HEK293 (cell line): ENCODE measurements at regions not wholly inside any gene's neighbourhood (a gene's known extent, or its start where the extent isn't known, plus 50 kb on each side); places are given as distances from the start of the nearest gene placed in this dataset.

Experiments used
- CTCF ChIA-PET: fragments of 350-600 bp; formaldehyde crosslinking; extraction: SDS; loops from one replicate; lab custom pipeline; 2021; ENCODE audit warnings: antibody characterized with exemption; lab: Yijun Ruan, JAX
- POLR2A ChIA-PET: fragments of 300-600 bp; formaldehyde crosslinking; extraction: SDS; loops from one replicate; lab custom pipeline; 2020; ENCODE audit warnings: antibody characterized with exemption, inconsistent platforms; lab: Yijun Ruan, JAX
- H3K27ac ChIP-seq: fragments of 200-500 bp; sonication (Bioruptor generic); 2 replicates; pipeline ENCODE4 v1.5.1; 2014; ENCODE audit warnings: low read depth, low read length, control low read depth, inconsistent platforms; ENCODE audit errors: extremely low read depth
- H3K36me3 ChIP-seq, 2 experiments: fragments of 200-500 bp in 1 of 2; sonication (Bioruptor generic) in 1 of 2; 1 replicate in 1 of 2; 2 replicates in 1 of 2; pipeline ENCODE4 v1.5.1; 2014 to 2017; ENCODE audit warnings: inconsistent platforms in 2 of 2, low read length in 2 of 2; ENCODE audit not compliant: control insufficient read depth in 2 of 2, insufficient read depth in 1 of 2
- H3K4me1 ChIP-seq: fragments of 200-500 bp; sonication (Bioruptor generic); 2 replicates; pipeline ENCODE4 v1.5.1; 2014; ENCODE audit warnings: mild to moderate bottlenecking, low read length, inconsistent platforms; ENCODE audit not compliant: control insufficient read depth, insufficient read depth
- H3K4me3 ChIP-seq: 2 replicates; pipeline ENCODE4 v1.5.1; 2011; ENCODE audit warnings: low read depth, mild to moderate bottlenecking, control low read depth, low read length, moderate library complexity
- H3K9me3 ChIP-seq: fragments of 200-500 bp; sonication (Bioruptor generic); 2 replicates; pipeline ENCODE4 v1.5.1; 2014; ENCODE audit warnings: low read depth, low read length, inconsistent platforms; ENCODE audit not compliant: control insufficient read depth, insufficient read depth
- ATF2 ChIP-seq: fragments of 450-650 bp; formaldehyde crosslinking; IDR thresholded peaks from 2 replicates; pipeline ENCODE4 v1.5.1; 2016; ENCODE audit warnings: missing biosample characterization, missing genetic modification characterization, low read depth
- BCL11A ChIP-seq: fragments of 450-650 bp; formaldehyde crosslinking; IDR thresholded peaks from 2 replicates; pipeline ENCODE4 v1.5.1; 2016; ENCODE audit warnings: low read depth, missing biosample characterization, missing genetic modification characterization
- BCL11B ChIP-seq: fragments of 450-650 bp; formaldehyde crosslinking; IDR thresholded peaks from 2 replicates; pipeline ENCODE4 v1.5.1; 2016; ENCODE audit warnings: low read depth, missing biosample characterization, missing genetic modification characterization
- HOXC10 ChIP-seq: sonication (generic); formaldehyde crosslinking; IDR thresholded peaks from 2 replicates; pipeline ENCODE4 v1.8.1; 2023; ENCODE audit warnings: mild to moderate bottlenecking, missing genetic modification reagents
- KLF9 ChIP-seq: fragments of 450-650 bp; formaldehyde crosslinking; IDR thresholded peaks from 2 replicates; pipeline ENCODE4 v1.5.1; 2016; ENCODE audit warnings: missing biosample characterization, missing genetic modification characterization, low read depth
- PRDM10 ChIP-seq: fragments of 450-650 bp; formaldehyde crosslinking; IDR thresholded peaks from 2 replicates; pipeline ENCODE4 v1.5.1; 2016; ENCODE audit warnings: missing biosample characterization, missing genetic modification characterization
- ZBTB1 ChIP-seq: fragments of 450-650 bp; formaldehyde crosslinking; IDR thresholded peaks from 2 replicates; pipeline ENCODE4 v1.5.1; 2016; ENCODE audit warnings: missing biosample characterization, missing genetic modification characterization
- ZFP3 ChIP-seq: fragments of 450-650 bp; formaldehyde crosslinking; IDR thresholded peaks from 2 replicates; pipeline ENCODE4 v1.5.1; 2016; ENCODE audit warnings: low read depth, missing biosample characterization, missing genetic modification characterization
- ZNF223 ChIP-seq: fragments of 450-650 bp; formaldehyde crosslinking; IDR thresholded peaks from 2 replicates; pipeline ENCODE4 v1.5.1; 2016; ENCODE audit warnings: missing biosample characterization, missing genetic modification characterization
- ZNF350 ChIP-seq: fragments of 450-650 bp; formaldehyde crosslinking; IDR thresholded peaks from 2 replicates; pipeline ENCODE4 v1.5.0; 2017; ENCODE audit warnings: missing biosample characterization, mild to moderate bottlenecking, missing genetic modification characterization
- ZNF610 ChIP-seq: fragments of 450-650 bp; formaldehyde crosslinking; IDR thresholded peaks from 2 replicates; pipeline ENCODE4 v1.5.1; 2016; ENCODE audit warnings: missing biosample characterization, missing genetic modification characterization, borderline replicate concordance
- ZNF707 ChIP-seq: fragments of 450-650 bp; formaldehyde crosslinking; IDR thresholded peaks from 2 replicates; pipeline ENCODE4 v1.5.1; 2016; ENCODE audit warnings: missing biosample characterization, missing genetic modification characterization
- ZSCAN16 ChIP-seq: fragments of 450-650 bp; formaldehyde crosslinking; IDR thresholded peaks from 2 replicates; pipeline ENCODE4 v1.5.1; 2016; ENCODE audit warnings: missing biosample characterization, missing genetic modification characterization
- TF ChIP-seq, protein P1 (sequence below): fragments of 450-650 bp; formaldehyde crosslinking; IDR thresholded peaks from 2 replicates; pipeline ENCODE4 v1.5.1; 2016; ENCODE audit warnings: missing biosample characterization, missing genetic modification characterization
- TF ChIP-seq, protein P2 (sequence below): fragments of 450-650 bp; formaldehyde crosslinking; IDR thresholded peaks from 2 replicates; pipeline ENCODE4 v1.5.1; 2016; ENCODE audit warnings: missing biosample characterization, missing genetic modification characterization, borderline replicate concordance
- TF ChIP-seq, protein P3 (sequence below): fragments of 450-650 bp; formaldehyde crosslinking; IDR thresholded peaks from 2 replicates; pipeline ENCODE4 v1.5.1; 2016; ENCODE audit warnings: missing biosample characterization, missing genetic modification characterization
- TF ChIP-seq, protein P4 (sequence below): fragments of 450-650 bp; IDR thresholded peaks from 2 replicates; pipeline ENCODE4 v1.5.1; 2018; ENCODE audit warnings: missing biosample characterization, missing genetic modification characterization

- TF ChIP-seq KLF9: no peak
- TF ChIP-seq BCL11B (tag by site-specific recombination): no peak
- TF ChIP-seq ZFP3 (tag by site-specific recombination): no peak
- TF ChIP-seq ATF2 (tag by site-specific recombination): no peak
- TF ChIP-seq, all 188 proteins: peak for 0
Measured at GRCh38 chr6:95518630-95519227, 58.6 kb upstream of the MANEA start (continued).

DNA sequence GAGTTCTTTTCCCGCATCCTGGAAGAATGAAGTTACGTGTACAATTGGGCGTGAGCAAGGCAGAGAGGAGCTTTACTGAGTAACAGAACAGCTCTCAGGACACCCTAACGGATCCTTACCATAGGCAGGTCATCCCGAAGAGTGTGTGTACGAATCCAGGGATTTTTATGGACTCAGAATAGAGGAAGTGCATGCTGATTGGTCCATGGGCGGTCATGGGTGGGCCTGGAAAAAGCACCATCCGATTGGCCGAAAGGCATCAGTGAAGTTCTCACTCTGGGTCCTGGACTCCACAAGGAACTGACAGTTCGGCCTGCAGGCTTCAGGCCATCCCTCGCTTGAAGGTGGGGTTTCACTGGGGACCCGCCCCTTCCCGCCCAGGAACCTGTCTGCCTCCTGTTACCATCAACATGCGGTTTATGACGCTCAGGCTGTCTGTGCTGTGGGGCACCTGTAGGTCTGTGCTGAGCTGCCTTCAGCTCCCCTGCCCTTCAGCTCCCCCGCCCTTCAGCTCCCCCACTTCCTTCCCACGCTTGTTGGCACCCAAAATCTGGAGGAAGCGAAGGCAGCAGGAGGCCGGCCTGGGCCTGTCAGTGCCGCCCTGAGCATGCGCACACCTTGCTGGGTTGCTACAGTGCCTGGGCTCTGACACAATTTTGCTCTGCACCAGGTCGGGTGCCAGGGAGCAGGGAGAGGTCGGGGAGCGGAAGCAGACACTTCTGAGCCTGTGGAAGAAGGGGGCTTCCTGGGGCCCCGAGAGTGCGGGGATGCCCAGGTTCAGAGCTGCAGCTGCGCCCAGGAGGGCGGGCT is 57.9 kb upstream of the MANEA start:
- Histone ChIP-seq H3K4me3 (no peak overlapping the region), H3K9me3 (no peaks in the 10 kb centered on the region), H3K4me1 (no peaks in the 10 kb centered on the region), H3K36me3 (no peaks in the 10 kb centered on the region), H3K27ac (no peak overlapping the region)
- TF ChIP-seq KLF9 (no peak), ZNF350 (tag by site-specific recombination) (no peak), ZNF223 (tag by site-specific recombination) (no peak), ZNF610 (no peak), BCL11A (tag by site-specific recombination) (no peak), ZSCAN16 (tag by site-specific recombination) (no peak), HOXC10 (CRISPR knock-in tag) (no peak), PRDM10 (tag by site-specific recombination) (no peak), ZNF707 (tag by site-specific recombination) (no peak), ZBTB1 (tag by site-specific recombination) (no peak)
- TF ChIP-seq, protein P1, sequence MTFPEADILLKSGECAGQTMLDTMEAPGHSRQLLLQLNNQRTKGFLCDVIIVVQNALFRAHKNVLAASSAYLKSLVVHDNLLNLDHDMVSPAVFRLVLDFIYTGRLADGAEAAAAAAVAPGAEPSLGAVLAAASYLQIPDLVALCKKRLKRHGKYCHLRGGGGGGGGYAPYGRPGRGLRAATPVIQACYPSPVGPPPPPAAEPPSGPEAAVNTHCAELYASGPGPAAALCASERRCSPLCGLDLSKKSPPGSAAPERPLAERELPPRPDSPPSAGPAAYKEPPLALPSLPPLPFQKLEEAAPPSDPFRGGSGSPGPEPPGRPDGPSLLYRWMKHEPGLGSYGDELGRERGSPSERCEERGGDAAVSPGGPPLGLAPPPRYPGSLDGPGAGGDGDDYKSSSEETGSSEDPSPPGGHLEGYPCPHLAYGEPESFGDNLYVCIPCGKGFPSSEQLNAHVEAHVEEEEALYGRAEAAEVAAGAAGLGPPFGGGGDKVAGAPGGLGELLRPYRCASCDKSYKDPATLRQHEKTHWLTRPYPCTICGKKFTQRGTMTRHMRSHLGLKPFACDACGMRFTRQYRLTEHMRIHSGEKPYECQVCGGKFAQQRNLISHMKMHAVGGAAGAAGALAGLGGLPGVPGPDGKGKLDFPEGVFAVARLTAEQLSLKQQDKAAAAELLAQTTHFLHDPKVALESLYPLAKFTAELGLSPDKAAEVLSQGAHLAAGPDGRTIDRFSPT (tag by site-specific recombination): no peak
- TF ChIP-seq, protein P2, sequence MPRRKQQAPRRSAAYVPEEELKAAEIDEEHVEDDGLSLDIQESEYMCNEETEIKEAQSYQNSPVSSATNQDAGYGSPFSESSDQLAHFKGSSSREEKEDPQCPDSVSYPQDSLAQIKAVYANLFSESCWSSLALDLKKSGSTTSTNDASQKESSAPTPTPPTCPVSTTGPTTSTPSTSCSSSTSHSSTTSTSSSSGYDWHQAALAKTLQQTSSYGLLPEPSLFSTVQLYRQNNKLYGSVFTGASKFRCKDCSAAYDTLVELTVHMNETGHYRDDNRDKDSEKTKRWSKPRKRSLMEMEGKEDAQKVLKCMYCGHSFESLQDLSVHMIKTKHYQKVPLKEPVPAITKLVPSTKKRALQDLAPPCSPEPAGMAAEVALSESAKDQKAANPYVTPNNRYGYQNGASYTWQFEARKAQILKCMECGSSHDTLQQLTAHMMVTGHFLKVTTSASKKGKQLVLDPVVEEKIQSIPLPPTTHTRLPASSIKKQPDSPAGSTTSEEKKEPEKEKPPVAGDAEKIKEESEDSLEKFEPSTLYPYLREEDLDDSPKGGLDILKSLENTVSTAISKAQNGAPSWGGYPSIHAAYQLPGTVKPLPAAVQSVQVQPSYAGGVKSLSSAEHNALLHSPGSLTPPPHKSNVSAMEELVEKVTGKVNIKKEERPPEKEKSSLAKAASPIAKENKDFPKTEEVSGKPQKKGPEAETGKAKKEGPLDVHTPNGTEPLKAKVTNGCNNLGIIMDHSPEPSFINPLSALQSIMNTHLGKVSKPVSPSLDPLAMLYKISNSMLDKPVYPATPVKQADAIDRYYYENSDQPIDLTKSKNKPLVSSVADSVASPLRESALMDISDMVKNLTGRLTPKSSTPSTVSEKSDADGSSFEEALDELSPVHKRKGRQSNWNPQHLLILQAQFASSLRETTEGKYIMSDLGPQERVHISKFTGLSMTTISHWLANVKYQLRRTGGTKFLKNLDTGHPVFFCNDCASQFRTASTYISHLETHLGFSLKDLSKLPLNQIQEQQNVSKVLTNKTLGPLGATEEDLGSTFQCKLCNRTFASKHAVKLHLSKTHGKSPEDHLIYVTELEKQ (tag by site-specific recombination): no peak
- TF ChIP-seq, protein P3, sequence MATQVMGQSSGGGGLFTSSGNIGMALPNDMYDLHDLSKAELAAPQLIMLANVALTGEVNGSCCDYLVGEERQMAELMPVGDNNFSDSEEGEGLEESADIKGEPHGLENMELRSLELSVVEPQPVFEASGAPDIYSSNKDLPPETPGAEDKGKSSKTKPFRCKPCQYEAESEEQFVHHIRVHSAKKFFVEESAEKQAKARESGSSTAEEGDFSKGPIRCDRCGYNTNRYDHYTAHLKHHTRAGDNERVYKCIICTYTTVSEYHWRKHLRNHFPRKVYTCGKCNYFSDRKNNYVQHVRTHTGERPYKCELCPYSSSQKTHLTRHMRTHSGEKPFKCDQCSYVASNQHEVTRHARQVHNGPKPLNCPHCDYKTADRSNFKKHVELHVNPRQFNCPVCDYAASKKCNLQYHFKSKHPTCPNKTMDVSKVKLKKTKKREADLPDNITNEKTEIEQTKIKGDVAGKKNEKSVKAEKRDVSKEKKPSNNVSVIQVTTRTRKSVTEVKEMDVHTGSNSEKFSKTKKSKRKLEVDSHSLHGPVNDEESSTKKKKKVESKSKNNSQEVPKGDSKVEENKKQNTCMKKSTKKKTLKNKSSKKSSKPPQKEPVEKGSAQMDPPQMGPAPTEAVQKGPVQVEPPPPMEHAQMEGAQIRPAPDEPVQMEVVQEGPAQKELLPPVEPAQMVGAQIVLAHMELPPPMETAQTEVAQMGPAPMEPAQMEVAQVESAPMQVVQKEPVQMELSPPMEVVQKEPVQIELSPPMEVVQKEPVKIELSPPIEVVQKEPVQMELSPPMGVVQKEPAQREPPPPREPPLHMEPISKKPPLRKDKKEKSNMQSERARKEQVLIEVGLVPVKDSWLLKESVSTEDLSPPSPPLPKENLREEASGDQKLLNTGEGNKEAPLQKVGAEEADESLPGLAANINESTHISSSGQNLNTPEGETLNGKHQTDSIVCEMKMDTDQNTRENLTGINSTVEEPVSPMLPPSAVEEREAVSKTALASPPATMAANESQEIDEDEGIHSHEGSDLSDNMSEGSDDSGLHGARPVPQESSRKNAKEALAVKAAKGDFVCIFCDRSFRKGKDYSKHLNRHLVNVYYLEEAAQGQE (tag by site-specific recombination): no peak
- TF ChIP-seq, protein P4, sequence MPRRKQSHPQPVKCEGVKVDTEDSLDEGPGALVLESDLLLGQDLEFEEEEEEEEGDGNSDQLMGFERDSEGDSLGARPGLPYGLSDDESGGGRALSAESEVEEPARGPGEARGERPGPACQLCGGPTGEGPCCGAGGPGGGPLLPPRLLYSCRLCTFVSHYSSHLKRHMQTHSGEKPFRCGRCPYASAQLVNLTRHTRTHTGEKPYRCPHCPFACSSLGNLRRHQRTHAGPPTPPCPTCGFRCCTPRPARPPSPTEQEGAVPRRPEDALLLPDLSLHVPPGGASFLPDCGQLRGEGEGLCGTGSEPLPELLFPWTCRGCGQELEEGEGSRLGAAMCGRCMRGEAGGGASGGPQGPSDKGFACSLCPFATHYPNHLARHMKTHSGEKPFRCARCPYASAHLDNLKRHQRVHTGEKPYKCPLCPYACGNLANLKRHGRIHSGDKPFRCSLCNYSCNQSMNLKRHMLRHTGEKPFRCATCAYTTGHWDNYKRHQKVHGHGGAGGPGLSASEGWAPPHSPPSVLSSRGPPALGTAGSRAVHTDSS: no peak
- ChIA-PET POLR2A (no interaction called here), CTCF (interaction anchor here (0.6 kb wide), 1 partner anchor 74 kb away, joined by 3 read pairs; no protein-coding TSS in a partner anchor)
